HepG2 (cell line): ENCODE measurements at regions not wholly inside any gene's neighbourhood (a gene's known extent, or its start where the extent isn't known, plus 50 kb on each side); places are given as distances from the start of the nearest gene placed in this dataset.

Source experiments
- ATAC-seq: fragments of 200-7000 bp; cut with Tn5 transposase; 3 replicates; pipeline ENCODE4 v1.9.1; 2020; ENCODE audit warnings: mild to moderate bottlenecking, moderate library complexity
- BruUV-seq: library from RNA; stranded (reverse); fragments of 400-500 nt; replicated peaks from 2 replicates; lab custom pipeline; 2021; lab: Mats Ljungman, UMichigan
- CTCF ChIA-PET: fragments of 300-600 bp; formaldehyde crosslinking; extraction: SDS; loops from one replicate; lab custom pipeline; 2021; ENCODE audit warnings: low total read pairs, inconsistent platforms, low intra/inter-chr PET ratio; lab: Yijun Ruan, JAX
- POLR2A ChIA-PET: fragments of 350-600 bp; sonication (Branson Sonifier 250); formaldehyde crosslinking; loops from one replicate; lab custom pipeline; 2020; ENCODE audit warnings: antibody characterized with exemption, inconsistent platforms; lab: Yijun Ruan, JAX
- DNase-seq: peaks from one replicate; pipeline ENCODE4 v3.0.0-alpha.2; 2015; ENCODE audit warnings: low spot score
- FAIRE-seq: peaks from 3 replicates; lab custom pipeline; 2011; peaks lifted over from hg19 to GRCh38; lab: Jason Lieb, UNC
- H2AFZ ChIP-seq: one replicate; pipeline ENCODE4 v1.6.1; 2011; ENCODE audit warnings: low read length, inconsistent platforms
- H3K27ac ChIP-seq: fragments of 300-600 bp; 3 replicates; pipeline ENCODE4 v1.8.0; 2011; ENCODE audit warnings: mixed run types, mild to moderate bottlenecking, mixed read lengths, low read length, inconsistent platforms; ENCODE audit not compliant: insufficient read depth; ENCODE audit errors: extremely low read length
- H3K27me3 ChIP-seq, 2 experiments: fragments of 200-600 bp in 1 of 2; 2 replicates in 1 of 2; 3 replicates in 1 of 2; pipeline versions ENCODE4 v1.6.0 to v1.8.0; 2011; ENCODE audit warnings: low read length in 2 of 2, mild to moderate bottlenecking in 2 of 2, moderate library complexity in 2 of 2, inconsistent platforms in 1 of 2; ENCODE audit not compliant: insufficient read depth in 2 of 2, control insufficient read depth in 1 of 2
- H3K36me3 ChIP-seq, 2 experiments: fragments of 200-600 bp in 1 of 2; replicated peaks in 1 of 2; 2 replicates in 1 of 2; 3 replicates in 1 of 2; pipeline versions ENCODE4 v1.5.1 to v1.8.0; 2011; ENCODE audit warnings: low read length in 2 of 2, inconsistent platforms in 1 of 2; ENCODE audit not compliant: insufficient read depth in 2 of 2, control insufficient read depth in 1 of 2
- H3K4me1 ChIP-seq: 2 replicates; pipeline ENCODE4 v1.5.1; 2012; ENCODE audit warnings: low read length, inconsistent platforms; ENCODE audit not compliant: insufficient read depth
- H3K4me2 ChIP-seq: 2 replicates; pipeline ENCODE4 v1.6.0; 2011; ENCODE audit warnings: low read depth, low read length, inconsistent platforms
- H3K4me3 ChIP-seq, 3 experiments: fragments of 200-600 bp in 1 of 3; sonication (generic), shearing (Covaris generic) in 1 of 3; replicated peaks in 1 of 3; 2 replicates each; pipeline ENCODE4 v1.5.1; 2011 to 2016; ENCODE audit warnings: low read length in 3 of 3, inconsistent platforms in 2 of 3, low read depth in 2 of 3, mild to moderate bottlenecking in 2 of 3, control low read depth in 1 of 3, mixed read lengths in 1 of 3; ENCODE audit not compliant: insufficient read depth in 1 of 3
- H3K79me2 ChIP-seq: one replicate; pipeline ENCODE4 v1.6.1; 2011; ENCODE audit warnings: low read length, inconsistent platforms; ENCODE audit not compliant: insufficient read depth
- H3K9ac ChIP-seq: 2 replicates; pipeline ENCODE4 v1.6.0; 2011; ENCODE audit warnings: mild to moderate bottlenecking, low read depth, low read length, inconsistent platforms; ENCODE audit not compliant: insufficient read depth
- H3K9me3 ChIP-seq: 2 replicates; pipeline ENCODE4 v1.5.1; 2012; ENCODE audit warnings: mild to moderate bottlenecking, low read length
- H4K20me1 ChIP-seq: 2 replicates; pipeline ENCODE4 v1.6.0; 2011; ENCODE audit warnings: inconsistent platforms, mild to moderate bottlenecking, low read length, moderate library complexity; ENCODE audit not compliant: insufficient read depth
- AKNA ChIP-seq: sonication (generic); formaldehyde crosslinking; IDR thresholded peaks from 2 replicates; pipeline ENCODE4 v1.4.0; 2020; ENCODE audit warnings: missing genetic modification reagents, borderline replicate concordance
- CENPT ChIP-seq: sonication (generic); formaldehyde crosslinking; IDR thresholded peaks from 2 replicates; pipeline ENCODE4 v1.8.0; 2022; ENCODE audit warnings: low read depth, mild to moderate bottlenecking, moderate library complexity, missing genetic modification reagents
- HMG20B ChIP-seq: conservative IDR thresholded peaks from 2 replicates; pipeline ENCODE4 v1.6.1; 2016; ENCODE audit warnings: missing genetic modification reagents, missing compliant biosample characterization
- KDM4B ChIP-seq: sonication (generic); formaldehyde crosslinking; IDR thresholded peaks from 2 replicates; pipeline ENCODE4 v1.4.0; 2020; ENCODE audit warnings: missing genetic modification reagents
- MXD3 ChIP-seq: IDR thresholded peaks from 2 replicates; pipeline ENCODE4 v1.6.1; 2016; ENCODE audit warnings: mild to moderate bottlenecking, missing biosample characterization, missing genetic modification reagents
- MYNN ChIP-seq: sonication (generic); formaldehyde crosslinking; IDR thresholded peaks from 2 replicates; pipeline ENCODE4 v1.4.0; 2020; ENCODE audit warnings: mild to moderate bottlenecking, low read depth, missing genetic modification reagents
- NFYB ChIP-seq: sonication (generic); formaldehyde crosslinking; IDR thresholded peaks from 2 replicates; pipeline ENCODE4 v1.4.0; 2020; ENCODE audit warnings: missing genetic modification reagents
- SMC3 ChIP-seq: IDR thresholded peaks from 2 replicates; pipeline ENCODE4 v1.6.1; 2011; ENCODE audit warnings: low read length, improper control_type of control experiment
- U2AF2 ChIP-seq: fragments of 200-400 bp; formaldehyde crosslinking; IDR thresholded peaks from 2 replicates; pipeline ENCODE4 v1.6.1; 2017; ENCODE audit warnings: low read depth, mild to moderate bottlenecking, low read length
- ZNF142 ChIP-seq: sonication (generic); formaldehyde crosslinking; IDR thresholded peaks from 2 replicates; pipeline ENCODE4 v1.4.0; 2020; ENCODE audit warnings: missing genetic modification reagents
- ZNF251 ChIP-seq: sonication (generic); formaldehyde crosslinking; IDR thresholded peaks from 2 replicates; pipeline ENCODE4 v1.9.0; 2021; ENCODE audit warnings: mild to moderate bottlenecking, missing genetic modification reagents
- ZNF607 ChIP-seq: sonication (generic); formaldehyde crosslinking; IDR thresholded peaks from 2 replicates; pipeline ENCODE4 v1.5.1; 2020; ENCODE audit warnings: missing genetic modification reagents, mild to moderate bottlenecking, borderline replicate concordance
- ZNF713 ChIP-seq: sonication (generic); formaldehyde crosslinking; IDR thresholded peaks from 2 replicates; pipeline ENCODE4 v1.4.0; 2020; ENCODE audit warnings: mild to moderate bottlenecking, missing genetic modification reagents
- WGBS: methylation state at CpG from one replicate; pipeline ENCODE4 v1.1.6; 2017; ENCODE audit warnings: low lambda C conversion rate; 5-methylcytosine and 5-hydroxymethylcytosine counted together
- in situ Hi-C: cut with HindIII; loops from 2 replicates; pipeline ENCODE4 v1.10.0; 2017; ENCODE audit warnings: low pct_unique_long_range_greater_than_20kb; ENCODE audit not compliant: extremely low pct_ligation_motif_present
- intact Hi-C: fragments of 100-400 bp; cut with micrococcal nuclease; formaldehyde crosslinking; loops from one replicate; pipeline ENCODE4 v1.10.0; 2022; ENCODE audit not compliant: unreplicated experiment

GRCh38 chr12:58306266-58307000 is 365.1 kb downstream of the ATP23 start (continued):
- TF ChIP-seq ZNF251 (CRISPR knock-in tag) (no peak), CENPT (CRISPR knock-in tag) (no peak), SMC3 (no peak), HMG20B (CRISPR knock-in tag) (no peak), NFYB (CRISPR knock-in tag) (no peak), ZNF607 (no peak), AKNA (CRISPR knock-in tag) (no peak)
- TF ChIP-seq, all 625 proteins: peak for 0

- Histone ChIP-seq H3K27me3 (no peaks in the 10 kb centered on the region), H3K4me2 (no peak overlapping the region), H3K79me2 (no peaks in the 10 kb centered on the region), H3K27ac (no peak overlapping the region), H3K9me3 (no peaks in the 10 kb centered on the region), H3K9ac (no peak overlapping the region), H3K36me3 (no peaks in the 10 kb centered on the region), H2AFZ (no peak overlapping the region), H3K4me3 (no peak overlapping the region), H4K20me1 (no peaks in the 10 kb centered on the region), H3K4me1 (no peaks in the 10 kb centered on the region)
- POLR2A ChIA-PET: no interaction called here
- 48% methylated on average over 4 of the region's 4 CpGs for WGBS
- CTCF ChIA-PET: no interaction called here
- no peak for FAIRE-seq
- intact Hi-C loops: no loop called here
- no peak for ATAC-seq
- in situ Hi-C loops: no loop called here
- DNase-seq: no peak
- BruUV-seq: no TSS peak
- no peak for TF ChIP-seq KDM4B (CRISPR knock-in tag)
- TF ChIP-seq ZNF713 (CRISPR knock-in tag): no peak
- no peak for TF ChIP-seq MXD3 (CRISPR knock-in tag)
- TF ChIP-seq MYNN: no peak
- no peak for TF ChIP-seq ZNF142 (CRISPR knock-in tag)
- TF ChIP-seq U2AF2: no peak
Measured at GRCh38 chr12:58309806-58310205, 368.4 kb downstream of the ATP23 start.
